DMS153 (cell line): ENCODE measurements at regions not wholly inside any gene's neighbourhood (a gene's known extent, or its start where the extent isn't known, plus 50 kb on each side); places are given as distances from the start of the nearest gene placed in this dataset.

Source experiments
- DNase-seq: peaks from one replicate; lab custom pipeline; 2025; lab: John Stamatoyannopoulos, UW

DNA sequence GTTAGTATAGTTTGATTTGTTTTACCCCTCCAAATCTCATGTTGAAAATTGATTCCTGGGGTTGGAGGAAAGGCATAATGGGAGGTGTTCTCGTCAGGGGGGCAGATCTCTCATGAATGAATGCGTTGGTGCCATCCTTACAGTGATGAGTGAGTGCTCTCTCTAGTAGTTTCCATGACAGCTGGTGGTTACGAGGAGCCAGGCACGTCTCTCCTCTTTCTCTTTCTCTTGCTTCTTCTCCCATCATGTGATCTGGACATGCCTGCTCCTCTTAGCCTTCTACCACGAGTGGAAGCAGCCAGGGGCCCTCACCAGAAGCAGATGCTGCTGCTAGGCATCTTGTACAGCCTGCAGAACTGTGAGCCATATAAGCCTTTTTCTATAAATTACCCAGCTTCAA, 454.1 kb downstream of the EFNA5 start:
- DNase-seq, result no peak

DNA sequence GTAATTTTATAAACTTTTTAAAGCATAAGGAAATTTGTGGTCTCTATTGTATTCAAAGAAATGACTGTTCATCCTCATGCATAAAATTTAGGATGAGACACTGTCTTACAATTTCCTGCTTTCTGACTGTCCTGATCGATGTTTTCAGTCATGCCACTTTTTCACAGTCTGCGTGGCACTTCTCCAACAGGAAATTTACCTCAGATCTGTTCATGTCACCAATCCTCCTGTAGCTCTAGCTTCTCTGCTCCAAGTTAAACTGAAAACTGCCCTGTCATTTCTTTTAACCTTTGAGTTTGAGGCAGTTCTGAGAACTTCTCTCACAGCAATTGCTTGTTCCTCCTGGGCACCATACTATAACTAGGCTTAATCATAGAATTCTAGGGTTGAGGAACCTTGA, 455.1 kb downstream of the EFNA5 start:
- DNase-seq, result no peak

DNA sequence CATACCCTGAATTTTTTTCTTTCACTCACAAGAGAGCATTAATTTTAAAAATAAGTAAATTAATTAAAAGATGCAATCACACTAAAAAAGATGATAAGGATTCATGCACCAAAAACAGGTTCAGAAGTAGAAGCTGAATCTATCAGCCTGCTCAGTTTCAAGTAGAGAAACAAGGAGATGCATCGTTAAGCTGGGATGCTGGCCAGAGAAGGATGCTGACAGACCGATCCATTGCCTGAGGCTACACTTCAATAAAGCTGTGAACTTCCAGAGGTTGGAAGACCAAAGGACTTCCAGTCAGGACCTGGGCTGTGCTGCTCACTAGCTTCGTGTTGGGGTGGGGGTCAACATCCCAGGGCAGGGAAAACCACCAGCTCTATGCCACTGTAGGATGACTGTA, 457.7 kb downstream of the EFNA5 start:
- DNase-seq, result no peak

DNA sequence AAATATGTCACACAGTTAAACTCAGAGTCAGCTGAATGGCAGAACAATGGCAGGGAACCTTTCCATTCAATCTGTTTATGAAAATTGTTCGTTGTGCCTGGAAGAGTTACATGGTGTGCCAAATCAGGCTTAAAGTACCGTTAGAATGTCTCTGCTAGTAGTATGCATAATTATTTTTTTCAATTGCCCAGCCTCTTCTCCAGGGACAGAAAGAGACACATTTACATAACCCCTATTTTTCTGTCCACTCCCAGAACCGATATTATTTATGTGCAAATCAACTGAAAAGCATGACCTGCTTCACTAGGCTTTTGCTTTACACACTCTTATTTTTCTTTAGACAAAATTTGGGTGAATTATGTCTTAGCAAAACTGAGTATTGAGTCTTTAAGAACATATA, 459.1 kb downstream of the EFNA5 start:
- DNase-seq, result no peak

DNA sequence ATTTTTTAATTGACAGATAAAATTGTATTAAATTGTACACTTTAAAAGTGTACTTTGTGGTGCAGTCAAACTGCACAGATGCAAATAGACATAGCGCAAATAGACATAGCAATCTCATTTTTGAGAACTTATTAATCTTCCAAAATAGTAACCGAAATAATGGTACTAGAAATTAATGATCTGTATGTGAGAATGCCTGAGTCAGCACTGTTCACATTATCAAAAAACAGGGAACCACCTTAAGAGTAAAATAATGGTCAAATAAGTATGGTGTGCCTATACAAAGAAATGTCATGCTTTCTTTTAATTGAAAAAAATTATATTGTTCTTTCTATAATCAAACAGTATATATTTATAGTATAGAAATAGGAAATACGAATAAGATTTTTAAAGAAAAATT, 461.9 kb downstream of the EFNA5 start:
- DNase-seq, result no peak

DNA sequence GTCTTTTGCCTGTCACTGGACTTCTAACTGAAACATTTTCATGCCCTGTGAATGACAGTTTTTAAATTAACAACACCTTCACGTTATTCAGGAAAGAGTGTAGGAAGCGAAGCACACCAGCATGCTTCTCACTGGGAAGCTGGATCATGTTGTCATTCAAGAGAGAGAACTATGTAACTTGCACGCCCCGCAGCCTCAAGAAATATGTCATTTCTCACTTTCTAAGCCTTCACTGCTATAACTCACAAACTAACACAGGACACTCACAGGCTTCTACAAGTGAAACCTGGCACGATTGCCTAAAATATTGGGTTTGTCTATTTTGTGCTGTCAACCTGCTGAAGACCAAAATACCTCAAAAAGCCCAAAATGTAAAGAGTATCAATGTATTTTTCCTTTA, 466.3 kb downstream of the EFNA5 start:
- no peak for DNase-seq

DNA sequence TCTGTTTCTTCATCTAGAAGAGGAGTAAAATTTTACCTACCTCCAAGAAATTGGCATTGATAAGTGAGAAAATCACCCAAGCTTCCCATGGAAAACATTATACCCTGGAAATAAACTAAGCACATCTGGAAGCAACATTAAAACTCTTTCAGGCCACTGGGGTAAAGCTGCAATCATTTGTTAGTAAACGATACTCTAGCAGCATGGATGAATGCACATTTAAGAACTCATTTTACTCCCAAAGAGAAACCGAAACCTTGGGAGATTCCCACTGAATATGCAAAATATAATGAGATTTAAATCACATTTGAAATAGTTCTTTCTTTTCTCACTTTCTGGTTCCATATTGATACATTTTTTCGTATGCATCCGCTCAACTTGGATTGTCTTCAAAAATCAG, 467.5 kb downstream of the EFNA5 start:
- no peak for DNase-seq

DNA sequence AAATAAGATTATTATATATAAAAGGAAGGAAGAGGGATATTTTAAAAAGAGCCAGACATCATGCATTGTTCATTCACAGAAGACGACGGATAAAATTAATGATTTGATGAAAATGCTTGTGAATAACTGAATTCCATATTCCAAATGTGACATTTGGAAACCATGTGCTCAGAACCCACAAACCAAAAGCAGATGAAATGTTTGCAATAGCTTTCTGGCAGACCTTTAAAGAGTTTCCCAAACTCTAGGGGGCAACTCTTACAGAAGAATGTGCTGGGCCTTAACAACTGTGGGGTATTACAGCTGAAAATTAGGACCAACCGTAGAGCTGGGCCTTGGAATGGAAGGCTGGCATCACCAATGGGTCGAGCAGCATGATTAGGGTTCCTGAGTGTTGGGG, 471.0 kb downstream of the EFNA5 start:
- no peak for DNase-seq

DNA sequence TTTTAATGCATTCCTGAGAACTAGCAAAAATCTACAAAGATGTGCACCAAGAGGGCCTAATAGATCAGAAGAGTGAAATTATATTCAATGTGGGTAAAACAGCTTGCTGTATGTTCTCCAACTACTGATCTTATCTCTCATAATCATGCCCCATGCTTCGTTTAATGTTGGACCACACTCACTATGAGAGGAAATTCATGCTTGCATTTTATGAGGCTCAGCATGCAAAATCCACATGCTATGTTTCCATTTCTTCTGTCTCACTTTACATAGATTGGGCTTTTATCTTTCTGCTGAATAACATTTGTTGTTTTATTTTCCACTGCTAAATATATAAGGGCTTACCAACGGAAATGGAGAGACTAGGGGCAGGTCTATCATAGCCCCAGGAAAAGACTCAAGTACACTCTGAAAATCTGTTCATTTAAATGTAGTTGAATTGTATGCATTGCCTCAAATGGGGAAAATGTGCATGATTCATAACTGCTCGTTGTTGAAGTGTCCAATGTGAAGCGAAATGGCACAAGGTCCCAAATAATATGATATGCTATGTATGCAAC, 474.2 kb downstream of the EFNA5 start:
- DNase-seq, result no peak

DNA sequence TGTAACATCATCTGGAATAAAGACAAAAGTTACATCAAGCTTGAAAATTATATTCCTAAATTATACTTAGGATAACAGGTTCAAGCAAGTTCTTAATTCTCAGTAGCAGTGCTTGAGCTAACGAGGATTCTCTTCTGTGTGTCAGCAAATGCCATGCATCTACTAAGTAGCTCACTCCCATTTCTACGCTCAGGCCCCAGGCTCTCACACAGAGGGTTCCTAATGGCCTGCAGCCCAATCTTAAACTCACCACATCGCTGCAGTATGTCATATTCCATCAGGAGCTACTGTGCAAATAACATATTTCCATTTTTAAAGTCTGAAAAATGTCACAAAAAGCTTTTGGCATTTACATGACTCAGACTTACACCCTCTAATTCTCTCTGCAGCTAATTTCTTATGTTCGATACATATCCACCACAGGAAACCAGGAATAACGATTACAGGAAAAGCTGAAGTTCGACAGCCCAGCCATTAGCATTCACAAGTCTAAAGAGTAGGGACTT, 474.8 kb downstream of the EFNA5 start:
- no peak for DNase-seq

DNA sequence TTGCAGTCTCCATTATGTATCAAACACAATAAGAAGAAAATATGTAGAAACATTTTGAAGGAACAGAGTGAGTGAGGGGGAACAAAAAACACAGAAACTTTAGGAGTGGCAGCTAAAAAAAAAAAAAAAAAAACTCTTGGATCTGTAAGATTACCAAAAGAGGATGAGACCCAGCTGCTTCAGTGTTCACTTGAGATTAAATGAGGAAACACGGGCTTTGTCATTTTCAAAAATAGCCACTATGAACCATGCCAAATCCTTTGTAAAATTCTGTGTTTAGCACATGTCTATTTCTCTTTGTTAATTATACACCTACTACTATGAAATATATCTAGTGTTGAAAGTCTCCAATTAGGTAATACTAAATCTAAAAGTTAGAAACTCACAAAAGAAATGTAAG, 485.9 kb downstream of the EFNA5 start:
- DNase-seq, result no peak

DNA sequence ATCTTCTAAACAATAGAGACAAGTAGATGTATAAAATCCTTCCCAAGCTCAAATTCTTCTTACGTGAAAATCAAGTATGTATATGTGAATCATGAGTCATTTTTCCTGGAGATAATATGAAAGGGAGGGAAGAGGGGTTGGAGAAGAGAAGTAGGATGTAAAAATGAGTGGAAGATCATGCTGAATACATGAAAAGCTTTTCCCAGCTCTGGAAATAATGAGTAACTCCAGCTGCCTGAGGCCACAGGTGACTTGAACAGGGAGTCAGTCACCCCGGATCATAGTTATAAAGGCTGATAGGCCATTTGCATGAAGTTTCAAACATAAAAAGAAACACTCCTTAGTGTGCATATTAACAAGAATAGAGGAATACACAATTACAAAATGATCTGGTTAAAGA, 486.7 kb downstream of the EFNA5 start:
- DNase-seq, result no peak

DNA sequence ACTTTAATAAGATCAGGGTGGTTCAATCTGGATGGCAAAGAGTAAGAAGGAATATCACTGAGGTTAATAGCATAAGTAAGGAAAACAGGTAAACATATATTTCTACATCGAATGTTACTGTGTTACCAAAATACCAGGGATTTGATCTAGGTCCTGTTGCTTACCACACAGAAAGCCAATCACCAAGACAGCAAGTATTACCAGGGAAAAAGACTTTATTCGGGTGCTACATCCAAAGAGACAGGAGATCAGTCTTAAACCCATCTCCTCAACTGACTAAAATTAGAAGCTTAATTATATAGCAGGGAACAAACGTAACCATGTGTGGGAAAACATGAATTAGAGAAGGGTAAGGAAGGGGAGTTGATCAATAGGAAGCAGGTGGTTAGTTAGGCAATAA, 500.1 kb downstream of the EFNA5 start:
- no peak for DNase-seq

DNA sequence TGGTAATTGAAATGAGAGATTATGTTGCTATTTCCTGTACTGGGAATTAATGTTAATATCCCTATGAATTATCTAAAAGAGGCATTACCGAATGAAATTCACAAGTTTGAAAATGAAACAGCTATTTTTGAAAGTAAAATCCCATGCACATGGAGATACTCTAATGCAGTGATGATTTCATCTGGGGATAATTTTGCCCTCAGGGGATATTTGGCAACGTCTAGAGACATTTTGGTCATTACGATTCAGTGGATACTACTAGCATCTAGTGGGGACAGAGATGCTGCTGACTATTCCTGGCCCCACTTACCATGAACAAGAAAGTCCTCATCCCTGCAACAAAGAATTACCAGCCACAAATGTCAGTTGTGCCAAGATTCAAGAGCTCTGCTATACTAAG, 500.9 kb downstream of the EFNA5 start:
- DNase-seq, result no peak

DNA sequence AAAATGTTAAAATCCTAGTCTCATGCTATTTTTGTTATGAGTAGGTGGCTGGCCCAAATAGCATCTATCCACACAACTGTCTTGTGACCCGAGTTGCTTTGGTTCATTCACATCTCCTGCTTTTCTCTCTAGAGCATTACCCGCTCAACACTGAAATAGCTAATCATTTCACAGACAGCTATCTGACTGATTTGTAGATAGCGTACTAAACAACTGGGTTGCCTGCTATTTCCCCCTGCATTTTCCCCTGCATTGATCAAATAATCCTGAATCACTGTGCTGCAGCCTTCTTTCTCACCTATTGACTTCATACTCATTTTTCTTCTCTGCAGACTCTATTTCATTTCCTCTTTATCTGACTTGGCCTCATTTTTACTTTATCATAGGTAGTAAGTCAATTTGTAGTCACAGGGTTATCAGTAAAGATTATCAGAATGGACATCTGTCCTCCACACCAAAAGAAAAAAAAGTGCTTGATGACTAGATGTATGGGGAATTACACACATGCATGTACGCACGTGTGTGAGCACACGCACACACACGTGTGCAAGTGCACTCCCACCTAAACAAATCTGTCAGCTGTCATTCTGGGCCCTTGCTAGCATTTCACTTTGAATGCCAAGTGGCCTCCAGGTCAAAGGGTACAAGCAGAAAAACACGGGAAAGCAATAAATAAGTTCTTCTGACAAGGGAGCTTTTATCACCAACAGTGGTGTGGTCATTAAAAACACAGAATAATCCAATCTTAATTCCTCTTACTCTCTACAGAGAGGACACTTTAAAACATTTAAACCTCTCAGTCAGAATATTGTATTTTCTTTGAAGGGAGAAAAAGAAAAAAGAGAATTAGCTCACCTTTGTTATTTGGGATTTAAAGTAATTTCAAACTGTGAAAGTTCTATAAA, 501.6 kb downstream of the EFNA5 start:
- DNase-seq, result no peak

DNA sequence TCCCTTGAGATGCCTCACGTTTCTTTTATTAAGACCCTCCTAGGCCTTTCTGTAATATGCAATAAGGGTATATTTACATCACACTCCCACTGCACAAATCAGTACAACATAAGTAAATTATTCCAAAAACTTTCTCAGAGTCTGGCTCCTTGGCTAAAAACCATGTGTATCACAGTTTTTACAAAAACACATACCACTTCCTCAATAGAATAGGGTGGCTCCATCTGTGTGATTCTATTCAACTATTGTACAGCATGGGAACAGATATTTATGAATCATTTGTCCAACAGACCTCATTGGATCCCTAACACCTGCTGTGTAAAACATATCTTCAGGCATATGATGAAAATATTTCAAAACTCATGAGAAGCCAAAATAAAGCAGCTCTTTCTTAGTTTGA, 502.7 kb downstream of the EFNA5 start:
- no peak for DNase-seq

DNA sequence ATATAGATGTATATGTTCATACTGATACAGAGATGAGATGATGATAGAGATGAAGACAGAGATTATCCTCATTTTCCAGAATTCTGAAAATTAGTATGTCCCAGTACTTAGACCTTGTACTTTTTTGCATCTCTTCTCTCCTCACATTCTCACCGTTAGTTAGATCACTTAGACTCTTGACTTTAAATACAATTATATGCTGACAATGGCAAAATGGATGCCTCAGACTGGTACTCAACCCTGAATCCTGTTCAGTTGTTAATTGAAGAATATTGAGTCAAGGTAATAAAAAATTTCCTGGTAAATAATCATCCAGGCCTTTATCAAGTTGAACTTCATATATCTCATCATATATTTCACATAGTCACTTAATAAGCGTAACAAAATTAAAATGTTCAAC, 505.4 kb downstream of the EFNA5 start:
- no peak for DNase-seq

DNA sequence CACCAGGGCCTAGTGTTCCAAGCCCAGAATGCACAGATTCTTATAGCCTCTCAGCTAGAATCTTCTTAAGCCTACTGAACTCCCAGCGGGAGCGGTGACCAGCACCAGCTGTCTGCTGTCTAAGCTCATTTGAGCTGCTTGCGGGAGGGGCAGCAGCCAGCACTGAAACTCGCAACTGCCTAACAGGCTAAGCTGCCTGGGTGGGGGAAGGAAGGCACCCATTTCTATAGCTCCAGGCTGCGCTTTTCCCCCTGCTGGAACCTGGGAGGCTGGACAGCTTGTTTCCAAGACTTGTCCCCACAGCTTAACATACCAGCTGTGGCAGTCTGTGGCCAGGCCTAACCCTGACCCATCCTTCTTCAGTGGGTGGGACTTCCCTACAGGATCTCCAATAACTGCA, 512.9 kb downstream of the EFNA5 start:
- DNase-seq, result no peak

DNA sequence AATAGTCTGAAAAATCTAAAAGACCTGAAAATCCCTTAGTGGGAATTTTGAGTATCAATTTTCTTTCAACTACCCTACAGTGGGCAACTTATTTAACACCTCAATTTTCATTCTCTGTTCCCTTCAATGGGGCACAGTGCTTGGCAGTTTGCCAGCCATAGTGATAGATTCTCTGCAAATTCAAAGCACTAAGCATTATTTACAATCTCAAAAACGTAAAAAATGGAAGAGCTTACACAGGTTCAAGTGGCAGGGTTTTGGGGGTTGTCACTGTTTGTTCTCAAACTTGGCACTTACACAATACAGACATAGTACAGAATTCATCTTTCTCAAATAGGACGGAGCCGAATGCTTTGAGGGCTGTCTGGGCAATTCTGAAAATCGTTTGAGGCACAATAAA, 515.0 kb downstream of the EFNA5 start:
- no peak for DNase-seq

DNA sequence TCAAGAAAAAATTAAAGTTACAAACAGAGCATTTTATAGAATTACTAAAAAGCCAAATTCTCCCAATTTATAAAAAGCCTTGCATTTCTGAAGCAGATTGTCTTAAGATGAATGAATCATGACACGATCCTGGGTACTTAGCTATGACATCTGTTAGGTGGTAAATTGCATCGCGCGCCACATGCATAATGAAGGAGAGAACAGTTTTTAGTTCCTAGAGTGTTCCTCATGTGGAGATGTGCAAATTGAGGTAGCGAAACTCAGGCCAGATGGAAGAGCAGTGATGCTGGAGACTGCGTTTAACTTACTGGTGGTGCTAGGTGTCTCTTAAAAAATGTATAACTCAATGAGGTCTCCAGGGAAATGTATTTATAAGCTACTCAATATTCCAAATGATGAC, 516.1 kb downstream of the EFNA5 start:
- DNase-seq, result no peak

DNA sequence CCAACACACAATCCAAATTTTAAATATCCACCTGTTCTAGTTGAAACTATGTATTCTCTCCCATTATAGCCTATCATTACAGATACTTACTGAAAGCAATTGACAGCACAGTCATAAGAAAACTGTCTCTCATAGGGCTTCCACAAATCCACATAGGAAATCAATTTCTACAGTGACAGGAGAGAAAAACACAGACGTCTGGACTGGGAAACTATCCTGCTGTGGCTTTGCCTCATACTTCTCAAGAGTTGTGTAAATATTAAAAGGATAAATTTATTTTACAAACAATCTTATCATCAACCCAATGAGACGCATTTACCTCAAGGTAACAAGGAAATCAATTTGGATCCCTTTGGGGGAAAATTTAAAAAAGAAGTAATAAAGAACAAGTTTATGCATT, 517.5 kb downstream of the EFNA5 start:
- DNase-seq, result no peak

DNA sequence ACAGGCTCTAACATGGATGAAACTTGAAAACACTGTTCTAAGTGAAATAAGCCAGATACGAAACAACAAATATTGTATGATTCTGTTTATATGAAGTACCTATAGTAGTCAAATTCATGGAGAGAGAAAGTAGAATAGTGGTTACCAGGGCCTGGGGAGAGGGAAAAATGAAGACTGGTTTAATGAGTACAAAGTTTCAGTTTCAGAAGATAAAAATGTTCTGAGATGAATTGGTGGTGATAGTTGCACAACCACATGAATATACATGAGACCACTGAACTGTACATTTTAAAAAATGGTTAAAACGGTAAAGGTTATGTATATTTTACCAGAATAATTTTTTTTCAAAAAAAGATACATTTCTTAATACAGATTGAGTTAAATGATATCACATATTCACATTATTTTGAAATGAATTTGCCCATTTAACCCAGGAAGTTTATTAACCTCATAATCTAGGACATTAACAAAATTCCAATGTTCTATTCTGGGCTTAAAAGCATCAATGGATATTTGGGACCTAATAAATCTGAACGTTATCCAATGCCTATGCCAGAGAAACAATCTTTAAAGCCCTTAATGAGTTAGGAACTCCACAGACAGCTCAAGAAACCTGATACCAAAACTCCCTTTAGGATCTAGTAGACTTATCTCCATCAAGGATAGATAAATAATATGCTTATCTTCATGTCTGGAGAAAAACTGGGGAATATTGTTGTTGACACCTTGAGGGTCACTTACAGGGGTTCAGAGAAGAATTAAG, 521.3 kb downstream of the EFNA5 start:
- no peak for DNase-seq

DNA sequence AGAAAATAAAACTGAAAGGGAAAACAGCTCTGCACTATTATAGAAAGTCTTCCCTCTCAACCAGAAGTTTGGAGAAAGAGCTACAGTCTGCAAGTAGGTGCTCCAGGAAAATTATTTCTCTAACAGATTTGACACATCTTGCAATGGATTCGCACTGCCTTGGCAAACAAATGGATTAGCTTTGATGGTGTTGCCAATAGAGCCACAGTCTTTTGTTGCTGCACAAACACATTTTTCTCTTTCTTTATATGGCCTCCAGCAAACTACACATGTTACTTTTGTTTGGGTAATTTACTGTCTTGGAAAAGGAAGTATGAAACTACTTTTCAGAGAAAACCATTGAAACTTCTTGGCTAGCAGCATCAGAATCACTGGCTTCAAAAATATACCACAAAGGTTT, 523.1 kb downstream of the EFNA5 start:
- no peak for DNase-seq
